IMR-90 (cell line): ENCODE measurements at regions not wholly inside any gene's neighbourhood (a gene's known extent, or its start where the extent isn't known, plus 50 kb on each side); places are given as distances from the start of the nearest gene placed in this dataset.

Experiments
- BHLHE40 ChIP-seq: fragments of 150-350 bp; IDR thresholded peaks from 2 replicates; pipeline ENCODE4 v1.6.1; 2016; ENCODE audit warnings: mild to moderate bottlenecking, low read depth, low read length
- CEBPB ChIP-seq: IDR thresholded peaks from 2 replicates; pipeline ENCODE4 v1.6.1; 2012; ENCODE audit warnings: low read depth, low read length, improper control_type of control experiment
- CHD1 ChIP-seq: IDR thresholded peaks from 2 replicates; pipeline ENCODE4 v1.6.1; 2012; ENCODE audit warnings: low read depth, low read length, improper control_type of control experiment
- CTCF ChIP-seq: conservative IDR thresholded peaks from 2 replicates; pipeline ENCODE4 v1.5.1; 2012; ENCODE audit warnings: mild to moderate bottlenecking, low read depth, low read length, improper control_type of control experiment
- ELK1 ChIP-seq: fragments of 150-350 bp; IDR thresholded peaks from 2 replicates; pipeline ENCODE4 v1.6.1; 2016; ENCODE audit warnings: low read depth, mild to moderate bottlenecking, low read length, moderate library complexity, borderline replicate concordance
- MAFK ChIP-seq: IDR thresholded peaks from 2 replicates; pipeline ENCODE4 v1.6.1; 2012; ENCODE audit warnings: low read depth, low read length, improper control_type of control experiment
- MAZ ChIP-seq: IDR thresholded peaks from 2 replicates; pipeline ENCODE4 v1.6.1; 2012; ENCODE audit warnings: low read depth, mild to moderate bottlenecking, low read length, improper control_type of control experiment, moderate library complexity, borderline replicate concordance
- MXI1 ChIP-seq: IDR thresholded peaks from 2 replicates; pipeline ENCODE4 v1.6.1; 2012; ENCODE audit warnings: low read depth, mild to moderate bottlenecking, low read length, moderate library complexity, borderline replicate concordance
- POLR2A ChIP-seq: IDR thresholded peaks from 2 replicates; pipeline ENCODE4 v1.6.1; 2012; ENCODE audit warnings: mild to moderate bottlenecking, low read depth, low read length
- RAD21 ChIP-seq: IDR thresholded peaks from 2 replicates; pipeline ENCODE4 v1.6.1; 2012; ENCODE audit warnings: low read length, improper control_type of control experiment
- RCOR1 ChIP-seq: IDR thresholded peaks from 2 replicates; pipeline ENCODE4 v1.6.1; 2012; ENCODE audit warnings: mild to moderate bottlenecking, low read length, improper control_type of control experiment; ENCODE audit not compliant: insufficient replicate concordance
- RFX5 ChIP-seq: IDR thresholded peaks from 2 replicates; pipeline ENCODE4 v1.8.0; 2012; ENCODE audit warnings: low read depth, mild to moderate bottlenecking, low read length, moderate library complexity
- SMC3 ChIP-seq: fragments of 150-350 bp; IDR thresholded peaks from 2 replicates; pipeline ENCODE4 v1.6.1; 2016; ENCODE audit warnings: low read depth, mild to moderate bottlenecking, antibody characterized with exemption, low read length, moderate library complexity
- USF2 ChIP-seq: fragments of 150-350 bp; IDR thresholded peaks from 2 replicates; pipeline ENCODE4 v1.6.1; 2017; ENCODE audit warnings: mild to moderate bottlenecking, antibody characterized with exemption, low read length, low read depth

- TF ChIP-seq POLR2A (no peak), USF2 (no peak), RAD21 (no peak), CTCF (no peak), ELK1 (no peak), MAZ (no peak), MXI1 (no peak), RCOR1 (no peak), CHD1 (no peak), RFX5 (no peak), SMC3 (no peak), CEBPB (no peak), BHLHE40 (no peak), MAFK (no peak)
Observed at GRCh38 chr10:31172925-31173324, 141.3 kb upstream of the ZNF438 start.
